OCI-LY3 (cell line): ENCODE measurements at regions not wholly inside any gene's neighbourhood (a gene's known extent, or its start where the extent isn't known, plus 50 kb on each side); places are given as distances from the start of the nearest gene placed in this dataset.
A peak's percentile ranks its signal among the peaks of the same experiment; 100 is the strongest.

Experiments used
- H2AFZ ChIP-seq: fragments of 200-600, 300-600 bp; shearing (Covaris generic); 2 replicates; pipeline ENCODE4 v1.6.0; 2014; ENCODE audit warnings: antibody characterized with exemption, low read depth, low read length
- H3K27ac ChIP-seq: fragments of 200-600, 300-600 bp; sonication (generic); 2 replicates; pipeline ENCODE4 v1.5.1; 2014; ENCODE audit warnings: mild to moderate bottlenecking, low read length, moderate library complexity, mixed read lengths
- H3K27me3 ChIP-seq: fragments of 200-600, 300-600 bp; sonication (generic); 2 replicates; pipeline ENCODE4 v1.6.1; 2014; ENCODE audit warnings: low read depth, low read length, mixed read lengths
- H3K36me3 ChIP-seq: fragments of 200-600, 300-600 bp; sonication (generic); replicated peaks from 2 replicates; pipeline ENCODE3; 2014; ENCODE audit warnings: low read depth, low read length, mixed read lengths
- H3K4me1 ChIP-seq: fragments of 300-600, 200-600 bp; sonication (generic); 2 replicates; pipeline ENCODE4 v1.6.1; 2014; ENCODE audit warnings: low read length, mixed read lengths
- H3K4me2 ChIP-seq: fragments of 200-600, 300-600 bp; sonication (generic); 2 replicates; pipeline ENCODE4 v1.6.1; 2014; ENCODE audit warnings: low read length, mixed read lengths
- H3K4me3 ChIP-seq: fragments of 300-600, 200-600 bp; sonication (generic); 2 replicates; pipeline ENCODE4 v1.5.1; 2014; ENCODE audit warnings: antibody characterized with exemption, mild to moderate bottlenecking, low read length, moderate library complexity
- H3K79me2 ChIP-seq: fragments of 300-600, 200-600 bp; shearing (Covaris generic); 2 replicates; pipeline ENCODE4 v1.6.1; 2014; ENCODE audit warnings: mild to moderate bottlenecking, low read length, mixed read lengths
- H3K9ac ChIP-seq: fragments of 300-600, 200-600 bp; shearing (Covaris generic); 2 replicates; pipeline ENCODE4 v1.6.0; 2014; ENCODE audit warnings: mild to moderate bottlenecking, low read length, moderate library complexity
- H3K9me3 ChIP-seq: fragments of 200-600, 300-600 bp; shearing (Covaris generic); 2 replicates; pipeline ENCODE4 v1.6.1; 2014; ENCODE audit warnings: low read length, mixed read lengths; ENCODE audit not compliant: insufficient read depth
- H4K20me1 ChIP-seq: fragments of 200-600, 300-600 bp; sonication (generic); 2 replicates; pipeline ENCODE4 v1.6.1; 2016; ENCODE audit warnings: low read length, mixed read lengths; ENCODE audit not compliant: insufficient read depth
- EZH2phosphoT487 ChIP-seq: fragments of 200-600 bp; shearing (Covaris generic); IDR thresholded peaks from 2 replicates; pipeline ENCODE4 v1.6.1; 2018; ENCODE audit warnings: antibody characterized with exemption, mixed run types, low read depth
- TF ChIP-seq, protein P1 (sequence below): fragments of 200-600, 300-600 bp; sonication (generic); IDR thresholded peaks from 2 replicates; pipeline ENCODE4 v1.5.1; 2014; ENCODE audit warnings: antibody characterized with exemption, low read length, low read depth

- H3K9ac ChIP-seq = no peak overlapping the region
- no peak overlapping the region for H2AFZ ChIP-seq
- TF ChIP-seq, protein P1, sequence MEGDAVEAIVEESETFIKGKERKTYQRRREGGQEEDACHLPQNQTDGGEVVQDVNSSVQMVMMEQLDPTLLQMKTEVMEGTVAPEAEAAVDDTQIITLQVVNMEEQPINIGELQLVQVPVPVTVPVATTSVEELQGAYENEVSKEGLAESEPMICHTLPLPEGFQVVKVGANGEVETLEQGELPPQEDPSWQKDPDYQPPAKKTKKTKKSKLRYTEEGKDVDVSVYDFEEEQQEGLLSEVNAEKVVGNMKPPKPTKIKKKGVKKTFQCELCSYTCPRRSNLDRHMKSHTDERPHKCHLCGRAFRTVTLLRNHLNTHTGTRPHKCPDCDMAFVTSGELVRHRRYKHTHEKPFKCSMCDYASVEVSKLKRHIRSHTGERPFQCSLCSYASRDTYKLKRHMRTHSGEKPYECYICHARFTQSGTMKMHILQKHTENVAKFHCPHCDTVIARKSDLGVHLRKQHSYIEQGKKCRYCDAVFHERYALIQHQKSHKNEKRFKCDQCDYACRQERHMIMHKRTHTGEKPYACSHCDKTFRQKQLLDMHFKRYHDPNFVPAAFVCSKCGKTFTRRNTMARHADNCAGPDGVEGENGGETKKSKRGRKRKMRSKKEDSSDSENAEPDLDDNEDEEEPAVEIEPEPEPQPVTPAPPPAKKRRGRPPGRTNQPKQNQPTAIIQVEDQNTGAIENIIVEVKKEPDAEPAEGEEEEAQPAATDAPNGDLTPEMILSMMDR = no peak
- no peak for TF ChIP-seq EZH2phosphoT487
- no peaks in the 10 kb centered on the region for H4K20me1 ChIP-seq
- peaks cover 11% of the 10 kb centered on the region for H3K36me3 ChIP-seq
- no peaks in the 10 kb centered on the region for H3K79me2 ChIP-seq
- H3K4me1 ChIP-seq = peaks cover 87% of the 10 kb centered on the region
- peak overlapping the region; percentile 9; the same call in 1 of the 2 replicates for H3K27ac ChIP-seq
- H3K4me2 ChIP-seq = no peak overlapping the region
- H3K9me3 ChIP-seq = peaks cover 7% of the 10 kb centered on the region; the same call in 1 of the 2 replicates
- no peak overlapping the region for H3K4me3 ChIP-seq
- H3K27me3 ChIP-seq = no peaks in the 10 kb centered on the region
Measured at GRCh38 chr1:235006816-235007215, 121.8 kb downstream of the TOMM20 start.

GRCh38 chr1:235006132-235006721, 122.4 kb downstream of the TOMM20 start:
- H3K4me2 ChIP-seq = peak overlapping the region; percentile 37; the same call in 1 of the 2 replicates
- H3K79me2 ChIP-seq = no peaks in the 10 kb centered on the region
- peaks cover 84% of the 10 kb centered on the region for H3K4me1 ChIP-seq
- no peak overlapping the region for H2AFZ ChIP-seq
- peaks cover 11% of the 10 kb centered on the region for H3K36me3 ChIP-seq
- H3K9ac ChIP-seq = no peak overlapping the region
- TF ChIP-seq EZH2phosphoT487 = no peak
- TF ChIP-seq, protein P1 = no peak
- no peaks in the 10 kb centered on the region for H4K20me1 ChIP-seq
- H3K9me3 ChIP-seq = peaks cover 7% of the 10 kb centered on the region; the same call in 1 of the 2 replicates
- H3K27ac ChIP-seq = peak overlapping the region; percentile 20; the same call in 1 of the 2 replicates
- H3K4me3 ChIP-seq = no peak overlapping the region
- H3K27me3 ChIP-seq = no peaks in the 10 kb centered on the region

GRCh38 chr1:235004840-235005391, 123.7 kb downstream of the TOMM20 start:
- peaks cover 11% of the 10 kb centered on the region for H3K36me3 ChIP-seq
- peak overlapping the region; percentile 17; the same call in 1 of the 2 replicates for H3K27ac ChIP-seq
- TF ChIP-seq, protein P1 = no peak
- TF ChIP-seq EZH2phosphoT487 = no peak
- peaks cover 7% of the 10 kb centered on the region; the same call in 1 of the 2 replicates for H3K9me3 ChIP-seq
- H3K79me2 ChIP-seq = no peaks in the 10 kb centered on the region
- H3K4me2 ChIP-seq = peak overlapping the region; percentile 37
- no peak overlapping the region for H3K4me3 ChIP-seq
- no peak overlapping the region for H3K9ac ChIP-seq
- no peaks in the 10 kb centered on the region for H3K27me3 ChIP-seq
- no peak overlapping the region for H2AFZ ChIP-seq
- no peaks in the 10 kb centered on the region for H4K20me1 ChIP-seq
- H3K4me1 ChIP-seq = peaks cover 71% of the 10 kb centered on the region

DNA sequence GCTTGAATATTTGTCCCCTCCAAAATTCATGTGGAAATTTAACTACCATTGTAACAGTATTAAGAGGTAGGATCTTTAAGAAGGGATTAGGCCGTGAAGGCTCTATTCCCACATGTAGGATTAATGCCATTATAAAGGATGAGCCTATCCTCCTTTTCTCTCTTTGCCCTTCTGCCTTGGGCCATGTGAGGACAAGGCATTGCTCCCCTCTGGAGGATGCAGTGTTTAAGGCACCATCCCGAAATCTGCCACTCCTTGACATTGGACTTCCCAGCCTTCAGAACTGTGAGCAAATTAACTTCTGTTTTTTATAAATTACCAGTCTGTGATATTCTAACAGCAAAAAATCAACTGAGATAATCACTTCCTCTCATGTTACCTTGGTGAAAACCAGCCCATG, 124.4 kb downstream of the TOMM20 start:
- no peak for TF ChIP-seq EZH2phosphoT487
- TF ChIP-seq, protein P1 = no peak
- no peak overlapping the region for H3K4me2 ChIP-seq
- peaks cover 7% of the 10 kb centered on the region; the same call in 1 of the 2 replicates for H3K9me3 ChIP-seq
- H4K20me1 ChIP-seq = no peaks in the 10 kb centered on the region
- H3K36me3 ChIP-seq = peaks cover 11% of the 10 kb centered on the region
- H3K79me2 ChIP-seq = no peaks in the 10 kb centered on the region
- H3K9ac ChIP-seq = no peak overlapping the region
- peak overlapping the region; percentile 17; the same call in 1 of the 2 replicates for H3K27ac ChIP-seq
- H2AFZ ChIP-seq = no peak overlapping the region
- H3K27me3 ChIP-seq = no peaks in the 10 kb centered on the region
- no peak overlapping the region for H3K4me3 ChIP-seq
- H3K4me1 ChIP-seq = peaks cover 65% of the 10 kb centered on the region
